Testis (tissue), 2 donors: ENCODE measurements at regions not wholly inside any gene's neighbourhood (a gene's known extent, or its start where the extent isn't known, plus 50 kb on each side); places are given as distances from the start of the nearest gene placed in this dataset.

Source experiments
- DNase-seq: peaks from one replicate; pipeline ENCODE4 v3.0.0-alpha.2; 2019
- H3K27ac ChIP-seq, 2 donors: fragments of 200-600 bp; sonication (generic); one replicate each; pipeline ENCODE4 v1.5.1; 2019
- H3K27me3 ChIP-seq: fragments of 200-600 bp; sonication (generic); one replicate; pipeline ENCODE4 v1.5.1; 2019
- H3K36me3 ChIP-seq: fragments of 200-600 bp; sonication (generic); one replicate; pipeline ENCODE4 v1.5.1; 2017; ENCODE audit warnings: low read depth; ENCODE audit errors: missing control alignments
- H3K4me1 ChIP-seq: fragments of 200-600 bp; sonication (generic); one replicate; pipeline ENCODE4 v1.5.1; 2019
- H3K4me3 ChIP-seq, 2 donors: fragments of 200-600 bp; sonication (generic); one replicate each; pipeline ENCODE4 v1.5.1; 2017 to 2019
- H3K9me3 ChIP-seq: fragments of 200-600 bp; sonication (generic); one replicate; pipeline ENCODE4 v1.5.1; 2017
- CTCF ChIP-seq, 3 experiments: fragments of 450-650 bp in 2 of 3; fragments of 200-600 bp in 1 of 3; sonication (generic) in 1 of 3; IDR thresholded peaks; one replicate each; pipeline ENCODE4 v1.5.1; 2016 to 2019; ENCODE audit warnings: antibody characterized with exemption in 3 of 3, mild to moderate bottlenecking in 2 of 3, moderate library complexity in 1 of 3
- POLR2A ChIP-seq: fragments of 450-650 bp; IDR thresholded peaks from one replicate; pipeline ENCODE4 v1.6.1; 2017; ENCODE audit warnings: antibody characterized with exemption, mild to moderate bottlenecking, moderate library complexity
- WGBS, 2 donors: methylation state at CpG; one replicate each; pipeline ENCODE4 v1.1.5; 2018; 5-methylcytosine and 5-hydroxymethylcytosine counted together
- intact Hi-C: fragments of 100-400 bp; cut with DNase I; formaldehyde crosslinking; loops from one replicate; pipeline ENCODE4 v1.15.1; 2023; ENCODE audit warnings: low total_unique reads

DNA sequence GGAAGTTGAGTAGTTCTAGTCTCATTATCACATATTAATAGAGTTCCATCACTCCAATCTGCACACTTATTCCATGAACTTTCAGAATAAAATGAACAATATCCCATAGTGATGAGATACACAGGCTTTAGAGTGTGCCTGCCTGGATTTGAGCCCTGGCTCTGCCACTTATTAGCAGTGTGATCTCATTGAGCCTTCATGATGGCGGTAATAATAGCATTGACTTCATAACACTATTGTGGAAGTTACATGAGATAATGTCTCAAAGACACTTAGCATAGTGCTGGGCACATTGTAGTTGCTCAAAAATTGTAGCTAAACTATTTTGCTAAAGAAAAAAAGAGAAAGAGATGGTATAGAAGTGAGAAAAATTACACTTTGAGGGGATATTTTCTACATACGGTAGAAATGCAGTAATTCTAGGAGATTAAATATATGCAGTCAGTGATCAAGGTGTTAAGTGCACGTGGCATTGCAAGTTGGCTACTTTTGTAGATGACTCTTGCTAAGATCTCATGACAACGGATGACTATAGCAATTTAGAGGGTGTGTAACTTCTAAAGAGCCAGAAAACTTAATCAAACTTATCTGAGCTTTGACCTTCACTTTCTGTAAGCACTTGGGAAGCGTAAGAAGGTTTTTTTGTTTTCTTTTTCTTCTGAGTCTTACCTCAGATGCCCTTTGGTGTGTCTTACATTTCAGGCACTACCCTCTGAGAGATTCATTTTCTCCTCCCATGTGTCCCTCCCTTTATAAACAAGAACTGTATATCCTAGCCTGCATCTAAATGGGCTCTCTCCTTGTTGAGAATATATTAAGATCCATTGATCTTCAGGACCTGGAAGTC is 380.6 kb upstream of the NR3C2 start:
- intact Hi-C loops, result no loop called here
- no peaks in the 10 kb centered on the region for H3K4me1 ChIP-seq
- no peak for DNase-seq
- WGBS, 2 donors, result 70 to 81% methylated on average over 5 of the region's 5 CpGs
- TF ChIP-seq CTCF (IDR thresholded peaks at IDR 0.05) (no peak), POLR2A (no peak)
- H3K9me3 ChIP-seq, result no peaks in the 10 kb centered on the region
- H3K27me3 ChIP-seq, result no peaks in the 10 kb centered on the region
- H3K4me3 ChIP-seq, result no peak overlapping the region
- no peaks in the 10 kb centered on the region for H3K36me3 ChIP-seq
- no peak overlapping the region for H3K27ac ChIP-seq

DNA sequence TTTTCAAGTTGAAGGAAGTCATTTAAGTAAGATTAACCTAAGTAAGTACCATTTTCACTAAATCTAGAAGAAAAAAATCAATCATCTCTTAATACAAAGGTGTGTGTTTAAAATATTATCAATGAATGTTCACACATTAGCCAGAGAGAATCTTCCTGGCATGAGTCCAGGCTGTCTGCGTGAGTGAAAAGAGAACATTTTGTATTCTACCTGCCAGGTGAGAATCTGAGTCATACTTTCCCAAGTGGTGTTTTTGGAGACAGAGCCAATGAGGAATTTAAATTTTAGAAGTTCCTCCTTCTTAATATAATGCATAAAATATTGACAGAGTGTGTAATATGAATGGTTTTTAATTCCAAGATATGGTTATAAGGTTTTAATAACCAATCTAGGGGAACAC is 371.8 kb upstream of the NR3C2 start:
- DNase-seq, result no peak
- no peaks in the 10 kb centered on the region for H3K27me3 ChIP-seq
- WGBS, 2 donors, result 89 to 97% methylated on average over 1 of the region's 1 CpG
- no peak overlapping the region for H3K4me3 ChIP-seq
- H3K9me3 ChIP-seq, result no peaks in the 10 kb centered on the region
- no peaks in the 10 kb centered on the region for H3K36me3 ChIP-seq
- H3K27ac ChIP-seq, result no peak overlapping the region
- intact Hi-C loops, result no loop called here
- TF ChIP-seq POLR2A, result no peak
- TF ChIP-seq CTCF (IDR thresholded peaks at IDR 0.05), result no peak
- H3K4me1 ChIP-seq, result no peaks in the 10 kb centered on the region

DNA sequence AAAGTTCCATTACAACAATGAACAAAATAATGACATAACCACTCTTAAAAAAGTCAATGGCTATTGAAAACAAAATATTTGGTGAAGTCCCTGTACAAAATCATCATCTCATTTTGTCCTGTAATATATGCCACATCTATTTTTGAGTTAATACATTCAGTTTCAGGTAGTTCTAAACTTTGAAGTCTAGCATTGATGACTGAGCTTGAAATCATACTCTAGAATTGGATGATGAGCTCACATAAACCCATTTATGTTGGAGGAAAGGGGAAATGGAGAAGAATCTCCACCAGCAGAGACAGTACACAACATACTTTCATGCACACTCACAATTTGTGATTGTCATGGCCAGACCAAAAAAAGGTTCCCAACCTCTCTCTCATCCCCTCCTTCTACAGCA is 371.1 kb upstream of the NR3C2 start:
- Histone ChIP-seq H3K27me3 (no peaks in the 10 kb centered on the region), H3K27ac (no peak overlapping the region), H3K4me3 (no peak overlapping the region), H3K9me3 (no peaks in the 10 kb centered on the region), H3K36me3 (no peaks in the 10 kb centered on the region), H3K4me1 (no peaks in the 10 kb centered on the region)
- intact Hi-C loops, result no loop called here
- no peak for DNase-seq
- no peak for TF ChIP-seq CTCF (IDR thresholded peaks at IDR 0.05)
- no peak for TF ChIP-seq POLR2A

DNA sequence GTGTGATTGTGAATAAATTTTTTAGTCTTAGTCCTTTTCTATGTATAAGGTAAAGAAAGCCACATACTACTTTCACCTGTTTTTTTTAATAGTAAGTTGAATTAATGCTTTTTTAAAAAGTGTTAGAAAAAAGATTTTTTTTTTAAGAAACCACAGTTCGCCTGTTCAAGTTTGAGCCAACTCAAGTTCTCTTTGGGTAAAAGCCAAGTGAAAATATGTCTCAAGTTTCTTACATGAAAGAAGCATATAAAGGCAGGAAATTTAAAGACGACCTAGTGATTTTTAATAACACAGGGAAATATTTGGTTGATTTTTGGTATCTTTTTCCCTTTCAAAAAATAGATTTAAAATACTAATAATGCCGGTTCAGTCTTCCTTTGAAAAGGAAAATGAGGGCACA is 369.9 kb upstream of the NR3C2 start:
- H3K36me3 ChIP-seq, result no peaks in the 10 kb centered on the region
- no peaks in the 10 kb centered on the region for H3K9me3 ChIP-seq
- TF ChIP-seq POLR2A (no peak), CTCF (IDR thresholded peaks at IDR 0.05) (no peak)
- no peaks in the 10 kb centered on the region for H3K4me1 ChIP-seq
- no peak overlapping the region for H3K27ac ChIP-seq
- DNase-seq, result no peak
- intact Hi-C loops, result no loop called here
- no peak overlapping the region for H3K4me3 ChIP-seq
- H3K27me3 ChIP-seq, result no peaks in the 10 kb centered on the region
- WGBS, 2 donors, result 42 to 47% methylated on average over 3 of the region's 3 CpGs

DNA sequence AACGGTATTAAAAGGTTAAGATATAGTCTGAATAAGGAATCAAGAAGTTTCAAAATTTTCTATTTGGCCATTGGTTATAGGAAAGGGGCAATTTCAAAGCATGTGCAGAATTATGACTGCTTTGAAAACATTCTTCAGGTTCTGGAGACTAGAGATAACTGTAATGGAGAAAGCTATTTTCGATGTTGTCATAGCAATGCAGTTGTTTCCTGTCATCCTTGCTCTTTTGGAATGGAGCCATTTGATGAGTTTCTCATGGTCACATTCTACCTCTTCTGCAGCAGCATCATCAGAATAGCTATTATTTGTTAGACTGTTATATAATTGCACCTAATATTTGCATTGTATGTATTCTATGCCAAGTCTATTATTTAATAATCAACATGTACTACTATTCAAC is 368.2 kb upstream of the NR3C2 start:
- H3K4me1 ChIP-seq, result no peaks in the 10 kb centered on the region
- no peaks in the 10 kb centered on the region for H3K27me3 ChIP-seq
- 71 to 80% methylated on average over 2 of the region's 2 CpGs for WGBS, 2 donors
- H3K9me3 ChIP-seq, result no peaks in the 10 kb centered on the region
- H3K27ac ChIP-seq, result no peak overlapping the region
- no peak for DNase-seq
- TF ChIP-seq CTCF (IDR thresholded peaks at IDR 0.05), result no peak
- no peak for TF ChIP-seq POLR2A
- intact Hi-C loops, result no loop called here
- no peak overlapping the region for H3K4me3 ChIP-seq
- no peaks in the 10 kb centered on the region for H3K36me3 ChIP-seq
